ENCODE measurements at regions not wholly inside any gene's neighbourhood (a gene's known extent, or its start where the extent isn't known, plus 50 kb on each side); places are given as distances from the start of the nearest gene placed in this dataset.

GRCh38 chr11:10396771-10397170 lies 58.3 kb upstream of the AMPD3 start:
- H3K27me3 ChIP-seq, result no peaks in the 10 kb centered on the region
- no peak for TF ChIP-seq CTCF (IDR thresholded peaks at IDR 0.05)
- TF ChIP-seq POLR2A (IDR thresholded peaks at IDR 0.05), result no peak
- no peak for TF ChIP-seq EP300 (IDR thresholded peaks at IDR 0.05)
- no peak for TF ChIP-seq POLR2AphosphoS5 (IDR thresholded peaks at IDR 0.05)
- H3K36me3 ChIP-seq, result no peaks in the 10 kb centered on the region
- no peak overlapping the region for H3K27ac ChIP-seq
- peaks cover 7% of the 10 kb centered on the region for H3K4me1 ChIP-seq
- no peak for DNase-seq (ENCODE audit: low spot score in 2 of 2)
- no peaks in the 10 kb centered on the region for H3K9me3 ChIP-seq
- no peak overlapping the region for H3K4me3 ChIP-seq
- 94% methylated on average over 4 of the region's 4 CpGs for WGBS

- WGBS, result 80% methylated on average over 7 of the region's 7 CpGs
- H3K4me1 ChIP-seq, result peaks cover 7% of the 10 kb centered on the region
- no peaks in the 10 kb centered on the region for H3K36me3 ChIP-seq
- H3K27ac ChIP-seq, result no peak overlapping the region
- no peaks in the 10 kb centered on the region for H3K27me3 ChIP-seq
- no peak for DNase-seq (ENCODE audit: low spot score in 2 of 2)
- H3K9me3 ChIP-seq, result no peaks in the 10 kb centered on the region
- no peak overlapping the region for H3K4me3 ChIP-seq
- TF ChIP-seq POLR2AphosphoS5 (IDR thresholded peaks at IDR 0.05), result no peak
- TF ChIP-seq CTCF (IDR thresholded peaks at IDR 0.05), result no peak
- no peak for TF ChIP-seq POLR2A (IDR thresholded peaks at IDR 0.05)
- TF ChIP-seq EP300 (IDR thresholded peaks at IDR 0.05), result no peak
These were observed 57.7 kb upstream of the AMPD3 start for GRCh38 chr11:10397226-10397987.

GRCh38 chr11:10398525-10398924 lies 56.5 kb upstream of the AMPD3 start:
- Histone ChIP-seq H3K4me1 (peaks cover 7% of the 10 kb centered on the region), H3K9me3 (no peaks in the 10 kb centered on the region), H3K4me3 (no peak overlapping the region), H3K36me3 (no peaks in the 10 kb centered on the region), H3K27me3 (no peaks in the 10 kb centered on the region), H3K27ac (no peak overlapping the region)
- TF ChIP-seq EP300 (IDR thresholded peaks at IDR 0.05) (no peak), POLR2A (IDR thresholded peaks at IDR 0.05) (no peak), POLR2AphosphoS5 (IDR thresholded peaks at IDR 0.05) (no peak), CTCF (IDR thresholded peaks at IDR 0.05) (no peak)
- 19% methylated on average over 4 of the region's 4 CpGs for WGBS
- no peak for DNase-seq (ENCODE audit: low spot score in 2 of 2)

- Histone ChIP-seq H3K36me3 (no peaks in the 10 kb centered on the region), H3K27me3 (no peaks in the 10 kb centered on the region), H3K27ac (no peak overlapping the region), H3K4me1 (peaks cover 4% of the 10 kb centered on the region), H3K9me3 (no peaks in the 10 kb centered on the region), H3K4me3 (no peak overlapping the region)
- DNase-seq (ENCODE audit: low spot score in 2 of 2), result no peak
- whole genome bisulfite sequencing, result 94% methylated on average over 1 of the region's 1 CpG
- no peak for TF ChIP-seq POLR2A (IDR thresholded peaks at IDR 0.05)
- no peak for TF ChIP-seq CTCF (IDR thresholded peaks at IDR 0.05)
- no peak for TF ChIP-seq POLR2AphosphoS5 (IDR thresholded peaks at IDR 0.05)
- no peak for TF ChIP-seq EP300 (IDR thresholded peaks at IDR 0.05)
These were observed 54.2 kb upstream of the AMPD3 start for GRCh38 chr11:10400856-10401255.

- Histone ChIP-seq H3K27ac (no peak overlapping the region), H3K4me3 (no peak overlapping the region), H3K4me1 (peaks cover 8% of the 10 kb centered on the region), H3K27me3 (no peaks in the 10 kb centered on the region), H3K9me3 (no peaks in the 10 kb centered on the region), H3K36me3 (no peaks in the 10 kb centered on the region)
- DNase-seq (ENCODE audit: low spot score in 2 of 2), result no peak
- WGBS, result 87% methylated on average over 3 of the region's 3 CpGs
- TF ChIP-seq POLR2AphosphoS5 (IDR thresholded peaks at IDR 0.05) (no peak), EP300 (IDR thresholded peaks at IDR 0.05) (no peak), POLR2A (IDR thresholded peaks at IDR 0.05) (no peak), CTCF (IDR thresholded peaks at IDR 0.05) (no peak)
These were observed 53.8 kb upstream of the AMPD3 start for GRCh38 chr11:10401256-10401655.

Measured in suprapubic skin (tissue), 4 donors.